HepG2 (cell line): ENCODE measurements at regions not wholly inside any gene's neighbourhood (a gene's known extent, or its start where the extent isn't known, plus 50 kb on each side); places are given as distances from the start of the nearest gene placed in this dataset.
A peak's percentile ranks its signal among the peaks of the same experiment; 100 is the strongest.

ENCODE experiments used
- ATAC-seq: fragments of 200-7000 bp; cut with Tn5 transposase; 3 replicates; pipeline ENCODE4 v1.9.1; 2020; ENCODE audit warnings: mild to moderate bottlenecking, moderate library complexity
- BruUV-seq: library from RNA; stranded (reverse); fragments of 400-500 nt; replicated peaks from 2 replicates; lab custom pipeline; 2021; lab: Mats Ljungman, UMichigan
- CTCF ChIA-PET: fragments of 300-600 bp; formaldehyde crosslinking; extraction: SDS; loops from one replicate; lab custom pipeline; 2021; ENCODE audit warnings: low total read pairs, inconsistent platforms, low intra/inter-chr PET ratio; lab: Yijun Ruan, JAX
- POLR2A ChIA-PET: fragments of 350-600 bp; sonication (Branson Sonifier 250); formaldehyde crosslinking; loops from one replicate; lab custom pipeline; 2020; ENCODE audit warnings: antibody characterized with exemption, inconsistent platforms; lab: Yijun Ruan, JAX
- DNase-seq: peaks from one replicate; pipeline ENCODE4 v3.0.0-alpha.2; 2015; ENCODE audit warnings: low spot score
- FAIRE-seq: peaks from 3 replicates; lab custom pipeline; 2011; peaks lifted over from hg19 to GRCh38; lab: Jason Lieb, UNC
- H2AFZ ChIP-seq: one replicate; pipeline ENCODE4 v1.6.1; 2011; ENCODE audit warnings: low read length, inconsistent platforms
- H3K27ac ChIP-seq: fragments of 300-600 bp; 3 replicates; pipeline ENCODE4 v1.8.0; 2011; ENCODE audit warnings: mixed run types, mild to moderate bottlenecking, mixed read lengths, low read length, inconsistent platforms; ENCODE audit not compliant: insufficient read depth; ENCODE audit errors: extremely low read length
- H3K27me3 ChIP-seq, 2 experiments: fragments of 200-600 bp in 1 of 2; 2 replicates in 1 of 2; 3 replicates in 1 of 2; pipeline versions ENCODE4 v1.6.0 to v1.8.0; 2011; ENCODE audit warnings: low read length in 2 of 2, mild to moderate bottlenecking in 2 of 2, moderate library complexity in 2 of 2, inconsistent platforms in 1 of 2; ENCODE audit not compliant: insufficient read depth in 2 of 2, control insufficient read depth in 1 of 2
- H3K36me3 ChIP-seq, 2 experiments: fragments of 200-600 bp in 1 of 2; replicated peaks in 1 of 2; 2 replicates in 1 of 2; 3 replicates in 1 of 2; pipeline versions ENCODE4 v1.5.1 to v1.8.0; 2011; ENCODE audit warnings: low read length in 2 of 2, inconsistent platforms in 1 of 2; ENCODE audit not compliant: insufficient read depth in 2 of 2, control insufficient read depth in 1 of 2
- H3K4me1 ChIP-seq: 2 replicates; pipeline ENCODE4 v1.5.1; 2012; ENCODE audit warnings: low read length, inconsistent platforms; ENCODE audit not compliant: insufficient read depth
- H3K4me2 ChIP-seq: 2 replicates; pipeline ENCODE4 v1.6.0; 2011; ENCODE audit warnings: low read depth, low read length, inconsistent platforms
- H3K4me3 ChIP-seq, 3 experiments: fragments of 200-600 bp in 1 of 3; sonication (generic), shearing (Covaris generic) in 1 of 3; replicated peaks in 1 of 3; 2 replicates each; pipeline ENCODE4 v1.5.1; 2011 to 2016; ENCODE audit warnings: low read length in 3 of 3, inconsistent platforms in 2 of 3, low read depth in 2 of 3, mild to moderate bottlenecking in 2 of 3, control low read depth in 1 of 3, mixed read lengths in 1 of 3; ENCODE audit not compliant: insufficient read depth in 1 of 3
- H3K79me2 ChIP-seq: one replicate; pipeline ENCODE4 v1.6.1; 2011; ENCODE audit warnings: low read length, inconsistent platforms; ENCODE audit not compliant: insufficient read depth
- H3K9ac ChIP-seq: 2 replicates; pipeline ENCODE4 v1.6.0; 2011; ENCODE audit warnings: mild to moderate bottlenecking, low read depth, low read length, inconsistent platforms; ENCODE audit not compliant: insufficient read depth
- H3K9me3 ChIP-seq: 2 replicates; pipeline ENCODE4 v1.5.1; 2012; ENCODE audit warnings: mild to moderate bottlenecking, low read length
- H4K20me1 ChIP-seq: 2 replicates; pipeline ENCODE4 v1.6.0; 2011; ENCODE audit warnings: inconsistent platforms, mild to moderate bottlenecking, low read length, moderate library complexity; ENCODE audit not compliant: insufficient read depth
- RARA ChIP-seq: IDR thresholded peaks from 2 replicates; pipeline ENCODE4 v1.6.1; 2016; ENCODE audit warnings: missing genetic modification reagents, missing compliant biosample characterization
- ZFP36L2 ChIP-seq: sonication (generic); formaldehyde crosslinking; IDR thresholded peaks from 2 replicates; pipeline ENCODE4 v1.4.0; 2020; ENCODE audit warnings: missing genetic modification reagents
- ZNF121 ChIP-seq: sonication (generic); formaldehyde crosslinking; IDR thresholded peaks from 2 replicates; pipeline ENCODE4 v1.5.0; 2020; ENCODE audit warnings: mild to moderate bottlenecking, missing genetic modification reagents
- WGBS: methylation state at CpG from one replicate; pipeline ENCODE4 v1.1.6; 2017; ENCODE audit warnings: low lambda C conversion rate; 5-methylcytosine and 5-hydroxymethylcytosine counted together
- in situ Hi-C: cut with HindIII; loops from 2 replicates; pipeline ENCODE4 v1.10.0; 2017; ENCODE audit warnings: low pct_unique_long_range_greater_than_20kb; ENCODE audit not compliant: extremely low pct_ligation_motif_present
- intact Hi-C: fragments of 100-400 bp; cut with micrococcal nuclease; formaldehyde crosslinking; loops from one replicate; pipeline ENCODE4 v1.10.0; 2022; ENCODE audit not compliant: unreplicated experiment
- TF ChIP-seq, protein P1 (sequence below): sonication (generic); formaldehyde crosslinking; conservative IDR thresholded peaks from 2 replicates; pipeline ENCODE4 v1.8.0; 2022; ENCODE audit warnings: mild to moderate bottlenecking, moderate library complexity, missing genetic modification reagents
- TF ChIP-seq, protein P2 (sequence below): sonication (generic); formaldehyde crosslinking; IDR thresholded peaks from 2 replicates; pipeline ENCODE4 v1.5.0; 2020; ENCODE audit warnings: mild to moderate bottlenecking, missing genetic modification reagents

DNA sequence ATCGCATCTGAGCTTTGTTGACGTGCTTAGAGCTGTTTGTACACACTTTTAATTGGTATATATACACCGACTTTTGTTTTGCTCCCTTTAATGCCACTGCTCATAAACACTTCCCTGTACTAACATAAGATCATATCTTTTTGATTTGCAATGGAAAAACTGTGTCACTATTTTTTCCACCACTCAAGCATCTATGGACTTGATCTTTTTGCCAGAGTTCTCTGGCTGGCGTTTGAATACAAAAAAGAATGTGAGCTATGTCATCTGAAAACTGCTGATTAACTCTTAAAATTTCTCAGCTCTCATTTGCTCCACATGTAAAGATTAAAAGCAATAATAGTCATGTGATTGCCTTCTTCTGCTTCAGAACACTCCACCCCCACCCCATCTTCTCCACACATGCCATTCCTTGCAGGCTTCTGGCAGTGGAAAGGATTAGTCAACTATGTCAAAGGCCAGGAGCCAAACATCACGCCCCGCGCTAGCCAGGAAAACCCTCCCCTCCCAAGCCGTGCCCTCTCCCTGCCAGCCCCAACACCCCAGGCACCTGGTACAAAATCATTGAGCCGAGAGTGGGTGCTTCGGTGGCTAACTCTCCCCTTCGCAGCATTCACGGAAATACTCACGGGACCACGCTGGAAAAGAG lies 123.4 kb upstream of the MEF2A start (continued):
- TF ChIP-seq, protein P1, sequence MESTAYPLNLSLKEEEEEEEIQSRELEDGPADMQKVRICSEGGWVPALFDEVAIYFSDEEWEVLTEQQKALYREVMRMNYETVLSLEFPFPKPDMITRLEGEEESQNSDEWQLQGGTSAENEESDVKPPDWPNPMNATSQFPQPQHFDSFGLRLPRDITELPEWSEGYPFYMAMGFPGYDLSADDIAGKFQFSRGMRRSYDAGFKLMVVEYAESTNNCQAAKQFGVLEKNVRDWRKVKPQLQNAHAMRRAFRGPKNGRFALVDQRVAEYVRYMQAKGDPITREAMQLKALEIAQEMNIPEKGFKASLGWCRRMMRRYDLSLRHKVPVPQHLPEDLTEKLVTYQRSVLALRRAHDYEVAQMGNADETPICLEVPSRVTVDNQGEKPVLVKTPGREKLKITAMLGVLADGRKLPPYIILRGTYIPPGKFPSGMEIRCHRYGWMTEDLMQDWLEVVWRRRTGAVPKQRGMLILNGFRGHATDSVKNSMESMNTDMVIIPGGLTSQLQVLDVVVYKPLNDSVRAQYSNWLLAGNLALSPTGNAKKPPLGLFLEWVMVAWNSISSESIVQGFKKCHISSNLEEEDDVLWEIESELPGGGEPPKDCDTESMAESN (CRISPR knock-in tag) = no peak
- no peak for TF ChIP-seq RARA (CRISPR knock-in tag)
- no peak for TF ChIP-seq ZFP36L2 (CRISPR knock-in tag)

DNA sequence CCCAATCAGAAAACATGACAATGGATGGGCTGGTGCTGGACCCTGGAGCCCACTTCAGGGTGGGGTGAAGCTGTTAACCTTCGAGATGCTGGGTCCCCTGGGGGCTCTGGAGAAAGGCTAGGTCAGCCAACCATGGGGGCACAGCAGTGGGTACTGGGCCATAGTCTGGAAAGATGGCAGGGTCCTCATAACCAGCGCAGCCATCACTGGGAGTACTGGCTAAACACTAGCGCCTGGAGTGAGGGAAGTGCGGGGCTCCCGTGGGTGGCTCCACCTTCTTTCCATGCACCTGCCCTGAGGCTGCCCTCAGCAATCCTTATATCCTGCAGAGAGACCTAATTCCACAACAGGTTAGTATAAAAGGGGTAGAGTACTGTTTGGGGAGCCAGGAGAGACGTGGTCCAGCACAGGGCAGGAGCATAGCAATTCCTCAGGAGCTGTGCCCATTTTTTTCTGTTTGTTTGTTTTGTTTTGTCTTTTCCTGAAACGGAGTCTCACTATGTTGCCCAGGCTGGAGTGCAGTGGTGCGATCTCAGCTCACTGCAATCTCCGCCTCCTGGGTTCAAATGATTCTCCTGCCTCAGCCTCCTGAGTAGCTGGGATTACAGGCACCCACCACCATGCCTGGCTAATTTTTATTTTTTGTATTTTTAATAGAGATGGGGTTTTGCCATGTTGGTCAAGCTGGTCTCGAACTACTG lies 122.6 kb upstream of the MEF2A start:
- no peak overlapping the region for H2AFZ ChIP-seq
- BruUV-seq = no TSS peak
- no peak overlapping the region for H3K4me2 ChIP-seq
- H3K4me1 ChIP-seq = peaks cover 23% of the 10 kb centered on the region
- no peaks in the 10 kb centered on the region for H4K20me1 ChIP-seq
- no peak for ATAC-seq
- H3K4me3 ChIP-seq = no peak overlapping the region
- WGBS = 48% methylated on average over 6 of the region's 10 CpGs
- ChIA-PET POLR2A (no interaction called here), CTCF (no interaction called here)
- TF ChIP-seq, protein P2, sequence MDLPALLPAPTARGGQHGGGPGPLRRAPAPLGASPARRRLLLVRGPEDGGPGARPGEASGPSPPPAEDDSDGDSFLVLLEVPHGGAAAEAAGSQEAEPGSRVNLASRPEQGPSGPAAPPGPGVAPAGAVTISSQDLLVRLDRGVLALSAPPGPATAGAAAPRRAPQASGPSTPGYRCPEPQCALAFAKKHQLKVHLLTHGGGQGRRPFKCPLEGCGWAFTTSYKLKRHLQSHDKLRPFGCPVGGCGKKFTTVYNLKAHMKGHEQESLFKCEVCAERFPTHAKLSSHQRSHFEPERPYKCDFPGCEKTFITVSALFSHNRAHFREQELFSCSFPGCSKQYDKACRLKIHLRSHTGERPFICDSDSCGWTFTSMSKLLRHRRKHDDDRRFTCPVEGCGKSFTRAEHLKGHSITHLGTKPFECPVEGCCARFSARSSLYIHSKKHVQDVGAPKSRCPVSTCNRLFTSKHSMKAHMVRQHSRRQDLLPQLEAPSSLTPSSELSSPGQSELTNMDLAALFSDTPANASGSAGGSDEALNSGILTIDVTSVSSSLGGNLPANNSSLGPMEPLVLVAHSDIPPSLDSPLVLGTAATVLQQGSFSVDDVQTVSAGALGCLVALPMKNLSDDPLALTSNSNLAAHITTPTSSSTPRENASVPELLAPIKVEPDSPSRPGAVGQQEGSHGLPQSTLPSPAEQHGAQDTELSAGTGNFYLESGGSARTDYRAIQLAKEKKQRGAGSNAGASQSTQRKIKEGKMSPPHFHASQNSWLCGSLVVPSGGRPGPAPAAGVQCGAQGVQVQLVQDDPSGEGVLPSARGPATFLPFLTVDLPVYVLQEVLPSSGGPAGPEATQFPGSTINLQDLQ = no peak
- TF ChIP-seq ZNF121 (CRISPR knock-in tag) = 0 out of 2 replicates have a peak, but pooled peaks have one; percentile 54
- peaks cover 5 to 57% of the 10 kb centered on the region in 2 experiments; a peak in 4 of 5 replicates for H3K27me3 ChIP-seq
- no peak for DNase-seq
- H3K79me2 ChIP-seq = no peaks in the 10 kb centered on the region
- H3K27ac ChIP-seq = no peak overlapping the region
- H3K9ac ChIP-seq = no peak overlapping the region
- no peaks in the 10 kb centered on the region for H3K9me3 ChIP-seq
- intact Hi-C loops (no loop called here), in situ Hi-C loops (no loop called here)
- no peak for FAIRE-seq
- no peaks in the 10 kb centered on the region for H3K36me3 ChIP-seq
